A549 (cell line): ENCODE measurements at regions not wholly inside any gene's neighbourhood (a gene's known extent, or its start where the extent isn't known, plus 50 kb on each side); places are given as distances from the start of the nearest gene placed in this dataset.

ENCODE experiments used
- small RNA-seq, 6 experiments: library from RNA; depleted of rRNA; stranded (forward); fragments of <200 nt; gene quantifications; one replicate each; pipeline ENCODE3, GENCODE V24; 2012

Small RNA genes in the stretch of these regions (small RNA-seq; reads per million reads assigned to genes)
- gene RN7SL150P (0 reads per million in 6 experiments), gene RPS4XP23 (0 reads per million in 6 experiments)
